NCI-H2196 treated with DMSO at 0.1 percent for 48 hours (cell line): ENCODE measurements at regions not wholly inside any gene's neighbourhood (a gene's known extent, or its start where the extent isn't known, plus 50 kb on each side); places are given as distances from the start of the nearest gene placed in this dataset.

Experiments
- DNase-seq: peaks from one replicate; lab custom pipeline; 2025; ENCODE audit not compliant: unreplicated experiment; lab: John Stamatoyannopoulos, UW

- DNase-seq: no peak
Observed at GRCh38 chr3:99502871-99503270, 135.5 kb upstream of the COL8A1 start.

GRCh38 chr3:99500485-99500884 lies 137.9 kb upstream of the COL8A1 start:
- no peak for DNase-seq

GRCh38 chr3:99499235-99500158 lies 138.9 kb upstream of the COL8A1 start:
- DNase-seq: no peak

- no peak for DNase-seq
Observed at GRCh38 chr3:99498550-99499234, 139.7 kb upstream of the COL8A1 start.

GRCh38 chr3:99487894-99488293 lies 150.5 kb upstream of the COL8A1 start:
- DNase-seq: no peak

- DNase-seq: no peak
Observed at GRCh38 chr3:99485286-99485685, 153.1 kb upstream of the COL8A1 start.

- no peak for DNase-seq
Observed at GRCh38 chr3:99484871-99485270, 153.5 kb upstream of the COL8A1 start.

GRCh38 chr3:99483841-99484240 lies 154.6 kb upstream of the COL8A1 start:
- no peak for DNase-seq

GRCh38 chr3:99482191-99482590 lies 156.2 kb upstream of the COL8A1 start:
- DNase-seq: no peak

- DNase-seq: no peak
Observed at GRCh38 chr3:99481561-99481960, 156.8 kb upstream of the COL8A1 start.

GRCh38 chr3:99479768-99480167 lies 158.6 kb upstream of the COL8A1 start:
- DNase-seq: no peak

- no peak for DNase-seq
Observed at GRCh38 chr3:99477650-99478049, 160.7 kb upstream of the COL8A1 start.

GRCh38 chr3:99475229-99475628 lies 163.2 kb upstream of the COL8A1 start:
- DNase-seq: no peak

- no peak for DNase-seq
Observed at GRCh38 chr3:99474776-99475175, 163.6 kb upstream of the COL8A1 start.

- no peak for DNase-seq
Observed at GRCh38 chr3:99473321-99473751, 165.1 kb upstream of the COL8A1 start.

- DNase-seq: no peak
Observed at GRCh38 chr3:99472385-99472784, 166.0 kb upstream of the COL8A1 start.

- DNase-seq: no peak
Observed at GRCh38 chr3:99471353-99472323, 166.8 kb upstream of the COL8A1 start.

- no peak for DNase-seq
Observed at GRCh38 chr3:99470841-99471240, 167.6 kb upstream of the COL8A1 start.

GRCh38 chr3:99468918-99469317 lies 169.5 kb upstream of the COL8A1 start:
- no peak for DNase-seq

- no peak for DNase-seq
Observed at GRCh38 chr3:99467420-99467819, 171.0 kb upstream of the COL8A1 start.

GRCh38 chr3:99466331-99466730 lies 172.1 kb upstream of the COL8A1 start:
- DNase-seq: no peak
